22Rv1 (cell line): ENCODE measurements at regions not wholly inside any gene's neighbourhood (a gene's known extent, or its start where the extent isn't known, plus 50 kb on each side); places are given as distances from the start of the nearest gene placed in this dataset.

Experiments used
- ZFX ChIP-seq: fragments of 450-650 bp; IDR thresholded peaks from 2 replicates; pipeline ENCODE4 v1.6.1; 2017; ENCODE audit warnings: antibody characterized with exemption, borderline replicate concordance
- TF ChIP-seq, protein P1 (sequence below): fragments of 450-650 bp; IDR thresholded peaks from 2 replicates; pipeline ENCODE4 v1.5.1; 2017; ENCODE audit warnings: mild to moderate bottlenecking

- TF ChIP-seq, protein P1, sequence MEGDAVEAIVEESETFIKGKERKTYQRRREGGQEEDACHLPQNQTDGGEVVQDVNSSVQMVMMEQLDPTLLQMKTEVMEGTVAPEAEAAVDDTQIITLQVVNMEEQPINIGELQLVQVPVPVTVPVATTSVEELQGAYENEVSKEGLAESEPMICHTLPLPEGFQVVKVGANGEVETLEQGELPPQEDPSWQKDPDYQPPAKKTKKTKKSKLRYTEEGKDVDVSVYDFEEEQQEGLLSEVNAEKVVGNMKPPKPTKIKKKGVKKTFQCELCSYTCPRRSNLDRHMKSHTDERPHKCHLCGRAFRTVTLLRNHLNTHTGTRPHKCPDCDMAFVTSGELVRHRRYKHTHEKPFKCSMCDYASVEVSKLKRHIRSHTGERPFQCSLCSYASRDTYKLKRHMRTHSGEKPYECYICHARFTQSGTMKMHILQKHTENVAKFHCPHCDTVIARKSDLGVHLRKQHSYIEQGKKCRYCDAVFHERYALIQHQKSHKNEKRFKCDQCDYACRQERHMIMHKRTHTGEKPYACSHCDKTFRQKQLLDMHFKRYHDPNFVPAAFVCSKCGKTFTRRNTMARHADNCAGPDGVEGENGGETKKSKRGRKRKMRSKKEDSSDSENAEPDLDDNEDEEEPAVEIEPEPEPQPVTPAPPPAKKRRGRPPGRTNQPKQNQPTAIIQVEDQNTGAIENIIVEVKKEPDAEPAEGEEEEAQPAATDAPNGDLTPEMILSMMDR = no peak
- no peak for TF ChIP-seq ZFX
Observed at GRCh38 chr9:3648722-3649246, 123.0 kb upstream of the RFX3 start.
